Spleen (tissue), 11 donors: ENCODE measurements at regions not wholly inside any gene's neighbourhood (a gene's known extent, or its start where the extent isn't known, plus 50 kb on each side); places are given as distances from the start of the nearest gene placed in this dataset.

Experiments
- DNase-seq: peaks from one replicate; pipeline ENCODE4 v3.0.0-alpha.2; 2020
- H3K27ac ChIP-seq, 8 donors: fragments of 200-600 bp; sonication (generic) in 7 of 8; 1 replicate in 4 of 8; 2 replicates in 4 of 8; pipeline versions ENCODE4 v1.5.0 to v1.8.0; 2016 to 2021; ENCODE audit warnings: inconsistent platforms in 4 of 8, mild to moderate bottlenecking in 4 of 8, moderate library complexity in 1 of 8
- H3K27me3 ChIP-seq, 7 donors: fragments of 200-600 bp; sonication (generic) in 6 of 7; replicated peaks in 1 of 7; 1 replicate in 4 of 7; 2 replicates in 3 of 7; pipeline versions ENCODE4 v1.5.0 to v1.8.0; 2016 to 2021; ENCODE audit warnings: inconsistent platforms in 3 of 7, mild to moderate bottlenecking in 1 of 7
- H3K36me3 ChIP-seq, 6 donors: fragments of 200-600 bp; sonication (generic) in 5 of 6; 1 replicate in 4 of 6; 2 replicates in 2 of 6; pipeline versions ENCODE4 v1.5.0 to v1.8.0; 2016 to 2021; ENCODE audit warnings: inconsistent platforms in 2 of 6
- H3K4me1 ChIP-seq, 6 donors: fragments of 200-600 bp; sonication (generic) in 5 of 6; 1 replicate in 3 of 6; 2 replicates in 3 of 6; pipeline versions ENCODE4 v1.5.0 to v1.8.0; 2016 to 2021; ENCODE audit warnings: inconsistent platforms in 3 of 6
- H3K4me3 ChIP-seq, 8 donors: fragments of 200-600 bp; sonication (generic) in 7 of 8; 1 replicate in 4 of 8; 2 replicates in 4 of 8; pipeline versions ENCODE4 v1.5.0 to v1.8.0; 2016 to 2021; ENCODE audit warnings: inconsistent platforms in 4 of 8, mild to moderate bottlenecking in 4 of 8, moderate library complexity in 2 of 8
- H3K9me3 ChIP-seq, 8 donors: fragments of 200-600 bp; sonication (generic) in 7 of 8; 1 replicate in 4 of 8; 2 replicates in 4 of 8; pipeline versions ENCODE4 v1.5.0 to v1.8.0; 2016 to 2021; ENCODE audit warnings: inconsistent platforms in 4 of 8
- POLR2A ChIP-seq, 3 donors: fragments of 450-650 bp; IDR thresholded peaks; one replicate each; pipeline ENCODE4 v1.5.1; 2017; ENCODE audit warnings: antibody characterized with exemption in 3 of 3, mild to moderate bottlenecking in 1 of 3
- POLR2AphosphoS5 ChIP-seq, 3 donors: sonication (generic); formaldehyde crosslinking; IDR thresholded peaks; one replicate each; pipeline ENCODE4 v1.5.1; 2017; ENCODE audit warnings: antibody characterized with exemption in 3 of 3
- whole genome bisulfite sequencing, 5 donors: extraction: QIAGEN DNeasy Blood & Tissue Kit in 3 of 5; methylation state at CpG; one replicate each; pipeline versions ENCODE4 v1.1.5 to v1.1.7; 2013 to 2018; 5-methylcytosine and 5-hydroxymethylcytosine counted together
- intact Hi-C: fragments of 100-400 bp; cut with DNase I; formaldehyde crosslinking; loops from one replicate; pipeline ENCODE4 v1.15.0; 2023; ENCODE audit warnings: low total_unique reads
- TF ChIP-seq, protein P1 (sequence below), 11 experiments: fragments of 200-600 bp in 7 of 11; fragments of 450-650 bp in 4 of 11; sonication (generic) in 4 of 11; IDR thresholded peaks in 8 of 11; conservative IDR thresholded peaks in 3 of 11; 1 replicate in 7 of 11; 2 replicates in 4 of 11; pipeline versions ENCODE4 v1.4.0 to v1.8.0; 2016 to 2021; ENCODE audit warnings: antibody characterized with exemption in 11 of 11, inconsistent platforms in 4 of 11, mild to moderate bottlenecking in 1 of 11
- donor health status: healthy with polysubstance abuse.
- donor health status: DM: no; HTN: no; CAD: no; lungs with moderate emphysema.
- donor health status: DM: no; HTN: no; CAD: no.
- donor health status: Bipolar disorder and iron deficiency.
- donor health status: healthy.
- donor health status: DM: no; HTN: no; CAD: no.
- donor health status: DM: yes; HTN: yes; CAD: no.

DNA sequence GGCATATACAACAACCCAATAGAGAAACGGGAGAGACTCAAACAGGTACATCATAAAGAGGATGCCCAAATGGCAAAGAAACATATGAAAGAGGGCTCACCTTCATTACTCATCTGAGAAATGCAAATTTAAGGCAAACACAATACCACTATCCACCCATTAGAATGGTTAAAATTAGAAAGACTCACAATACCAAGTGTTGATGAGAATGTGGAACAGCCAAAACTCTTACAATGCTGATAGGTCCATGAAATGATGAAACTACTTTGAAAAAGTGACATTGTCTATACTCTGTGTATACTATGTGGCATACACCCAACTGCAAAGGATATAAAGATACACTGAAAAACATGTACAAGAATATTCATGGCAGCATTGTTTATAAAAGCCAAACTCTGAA is 96.2 kb upstream of the TSHZ3 start:
- no peak overlapping the region for H3K27ac ChIP-seq
- H3K4me1 ChIP-seq = peaks cover 0 to 2% (median 0%) of the 10 kb centered on the region in 6 donors
- 73 to 91% (median 88%) methylated on average over 1 of the region's 1 CpG for WGBS, 5 donors
- peaks cover 0 to 16% (median 0%) of the 10 kb centered on the region in 7 donors for H3K27me3 ChIP-seq
- intact Hi-C loops = no loop called here
- H3K36me3 ChIP-seq = no peaks in the 10 kb centered on the region
- no peak overlapping the region for H3K4me3 ChIP-seq
- TF ChIP-seq POLR2A (IDR thresholded peaks at IDR 0.05) (no peak), POLR2AphosphoS5 (IDR thresholded peaks at IDR 0.05) (no peak)
- TF ChIP-seq, protein P1, sequence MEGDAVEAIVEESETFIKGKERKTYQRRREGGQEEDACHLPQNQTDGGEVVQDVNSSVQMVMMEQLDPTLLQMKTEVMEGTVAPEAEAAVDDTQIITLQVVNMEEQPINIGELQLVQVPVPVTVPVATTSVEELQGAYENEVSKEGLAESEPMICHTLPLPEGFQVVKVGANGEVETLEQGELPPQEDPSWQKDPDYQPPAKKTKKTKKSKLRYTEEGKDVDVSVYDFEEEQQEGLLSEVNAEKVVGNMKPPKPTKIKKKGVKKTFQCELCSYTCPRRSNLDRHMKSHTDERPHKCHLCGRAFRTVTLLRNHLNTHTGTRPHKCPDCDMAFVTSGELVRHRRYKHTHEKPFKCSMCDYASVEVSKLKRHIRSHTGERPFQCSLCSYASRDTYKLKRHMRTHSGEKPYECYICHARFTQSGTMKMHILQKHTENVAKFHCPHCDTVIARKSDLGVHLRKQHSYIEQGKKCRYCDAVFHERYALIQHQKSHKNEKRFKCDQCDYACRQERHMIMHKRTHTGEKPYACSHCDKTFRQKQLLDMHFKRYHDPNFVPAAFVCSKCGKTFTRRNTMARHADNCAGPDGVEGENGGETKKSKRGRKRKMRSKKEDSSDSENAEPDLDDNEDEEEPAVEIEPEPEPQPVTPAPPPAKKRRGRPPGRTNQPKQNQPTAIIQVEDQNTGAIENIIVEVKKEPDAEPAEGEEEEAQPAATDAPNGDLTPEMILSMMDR (IDR thresholded peaks at IDR 0.05 in 8 of 11, conservative IDR thresholded peaks at IDR 0.05 in 3 of 11) = no peak
- DNase-seq = no peak
- H3K9me3 ChIP-seq = peaks cover 0 to 18% (median 10%) of the 10 kb centered on the region in 8 donors

DNA sequence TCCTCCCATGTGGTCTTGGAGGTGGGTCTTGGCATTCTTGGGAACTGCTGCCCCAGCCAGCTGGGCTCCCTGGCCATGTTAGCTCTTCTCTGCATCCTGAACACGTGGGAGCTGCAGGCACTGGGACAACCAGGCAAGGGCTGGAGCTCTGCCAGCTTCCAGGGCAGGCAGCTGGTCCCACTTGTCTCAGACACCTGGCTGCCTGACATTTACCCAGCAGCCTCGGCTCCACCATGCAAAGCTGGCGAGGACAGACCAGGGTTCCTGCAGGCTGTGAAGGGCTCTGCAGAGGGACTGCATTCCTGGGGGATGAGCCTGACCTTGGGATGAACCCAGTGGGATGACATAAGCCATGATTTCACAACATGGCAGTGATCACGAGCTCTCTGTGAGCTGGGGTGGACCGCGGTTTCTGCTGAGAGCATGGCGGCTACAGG is 99.0 kb upstream of the TSHZ3 start:
- intact Hi-C loops = no loop called here
- WGBS, 5 donors = 64 to 71% (median 69%) methylated on average over 3 to 7 of the region's 7 CpGs
- TF ChIP-seq POLR2AphosphoS5 (IDR thresholded peaks at IDR 0.05) (peak; percentile 26 to 51 (median 48)), POLR2A (IDR thresholded peaks at IDR 0.05) (no peak)
- Histone ChIP-seq H3K27me3 (peaks cover 0 to 33% (median 0%) of the 10 kb centered on the region in 7 donors), H3K36me3 (no peaks in the 10 kb centered on the region), H3K4me3 (no peak overlapping the region), H3K9me3 (peaks cover 0 to 18% (median 10%) of the 10 kb centered on the region in 8 donors), H3K27ac (no peak overlapping the region), H3K4me1 (peaks cover 0 to 2% (median 0%) of the 10 kb centered on the region in 6 donors)
- DNase-seq = no peak

DNA sequence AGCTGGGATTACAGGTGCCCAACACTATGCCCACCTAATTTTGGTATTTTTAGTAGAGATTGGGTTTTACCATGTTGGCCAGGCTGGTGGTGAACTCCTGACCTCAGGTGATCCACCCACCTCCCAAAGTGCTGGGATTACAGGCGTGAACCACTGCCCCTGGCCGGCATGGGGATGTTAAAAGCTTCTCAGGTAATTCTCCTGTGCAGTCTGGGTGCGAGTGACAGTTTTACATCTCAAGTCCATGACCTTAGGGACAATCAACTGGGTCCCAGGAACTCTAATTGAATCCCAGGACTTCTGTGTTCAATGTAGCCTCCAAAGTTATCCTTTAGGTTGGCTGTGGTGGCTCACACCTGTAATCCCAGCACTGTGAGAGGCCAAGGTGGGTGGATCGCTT is 100.1 kb upstream of the TSHZ3 start:
- no peak for TF ChIP-seq POLR2AphosphoS5 (IDR thresholded peaks at IDR 0.05)
- TF ChIP-seq, protein P1 (IDR thresholded peaks at IDR 0.05 in 8 of 11, conservative IDR thresholded peaks at IDR 0.05 in 3 of 11) = no peak
- no peak for TF ChIP-seq POLR2A (IDR thresholded peaks at IDR 0.05)
- WGBS, 5 donors = 80 to 90% (median 85%) methylated on average over 4 of the region's 4 CpGs
- Histone ChIP-seq H3K9me3 (peaks cover 0 to 18% (median 10%) of the 10 kb centered on the region in 8 donors), H3K27me3 (peaks cover 0 to 33% (median 0%) of the 10 kb centered on the region in 7 donors), H3K4me1 (peaks cover 0 to 2% (median 0%) of the 10 kb centered on the region in 6 donors), H3K27ac (no peak overlapping the region), H3K36me3 (no peaks in the 10 kb centered on the region), H3K4me3 (no peak overlapping the region)
- no peak for DNase-seq
- intact Hi-C loops = no loop called here

DNA sequence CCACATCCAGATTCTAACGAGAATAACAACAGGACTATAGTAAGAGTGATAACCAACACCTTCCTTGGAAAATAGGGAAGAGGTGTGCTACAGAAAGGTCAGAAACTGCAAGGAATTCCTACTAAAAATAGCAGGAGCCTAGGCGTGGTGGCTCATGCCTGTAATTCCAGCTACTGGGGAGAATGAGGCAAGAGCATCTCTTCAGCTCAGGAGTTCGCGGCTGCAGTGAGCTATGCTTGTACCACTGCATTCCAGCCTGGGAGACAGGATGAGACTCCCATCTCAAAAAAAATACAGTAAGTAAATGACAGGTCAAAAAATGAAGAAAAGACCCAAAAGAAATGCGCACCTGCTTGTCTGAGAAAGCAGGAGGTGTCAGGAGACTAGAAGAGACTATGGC is 101.5 kb upstream of the TSHZ3 start:
- intact Hi-C loops = no loop called here
- 81 to 88% (median 85%) methylated on average over 5 of the region's 5 CpGs for WGBS, 5 donors

More for the DNA sequence above, 101.5 kb upstream of the TSHZ3 start:
- Histone ChIP-seq H3K36me3 (no peaks in the 10 kb centered on the region), H3K4me1 (no peaks in the 10 kb centered on the region), H3K27ac (no peak overlapping the region), H3K27me3 (peaks cover 0 to 33% (median 0%) of the 10 kb centered on the region in 7 donors), H3K9me3 (peaks cover 0 to 8% (median 0%) of the 10 kb centered on the region in 8 donors), H3K4me3 (no peak overlapping the region)
- TF ChIP-seq, protein P1 (IDR thresholded peaks at IDR 0.05 in 8 of 11, conservative IDR thresholded peaks at IDR 0.05 in 3 of 11) = no peak
- TF ChIP-seq POLR2AphosphoS5 (IDR thresholded peaks at IDR 0.05) (no peak), POLR2A (IDR thresholded peaks at IDR 0.05) (no peak)
- no peak for DNase-seq
